SIG-M5 treated with dmso at 0.1 percent for 504 hours (cell line): ENCODE measurements at regions not wholly inside any gene's neighbourhood (a gene's known extent, or its start where the extent isn't known, plus 50 kb on each side); places are given as distances from the start of the nearest gene placed in this dataset.
"Not testable (repeated sequence)": the region's sequence is repeated elsewhere in the genome, so short reads cannot be mapped to it uniquely, and the experiment has no call there.

Source experiments
- DNase-seq: peaks from one replicate; lab custom pipeline; 2025; ENCODE audit not compliant: unreplicated experiment; lab: John Stamatoyannopoulos, UW

DNA sequence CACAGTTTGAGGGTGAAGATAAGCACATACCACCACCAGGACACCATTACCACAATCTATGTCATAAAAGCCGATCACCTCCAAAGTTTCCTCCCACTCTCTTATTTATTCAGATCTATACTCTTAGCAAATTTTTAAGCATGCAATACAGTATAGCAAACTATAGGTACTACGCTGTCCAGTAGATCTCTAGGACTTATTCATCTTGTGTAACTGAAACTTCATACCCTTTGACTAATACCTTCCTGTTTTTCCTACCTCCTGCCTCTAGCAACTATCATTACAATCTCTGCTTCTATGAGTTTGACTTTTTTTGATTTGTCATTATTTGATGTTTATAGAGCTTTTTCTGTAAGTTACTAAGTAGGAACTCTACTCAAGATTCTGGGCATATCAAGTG, 84.5 kb upstream of the MANSC4 start:
- DNase-seq = no peak

DNA sequence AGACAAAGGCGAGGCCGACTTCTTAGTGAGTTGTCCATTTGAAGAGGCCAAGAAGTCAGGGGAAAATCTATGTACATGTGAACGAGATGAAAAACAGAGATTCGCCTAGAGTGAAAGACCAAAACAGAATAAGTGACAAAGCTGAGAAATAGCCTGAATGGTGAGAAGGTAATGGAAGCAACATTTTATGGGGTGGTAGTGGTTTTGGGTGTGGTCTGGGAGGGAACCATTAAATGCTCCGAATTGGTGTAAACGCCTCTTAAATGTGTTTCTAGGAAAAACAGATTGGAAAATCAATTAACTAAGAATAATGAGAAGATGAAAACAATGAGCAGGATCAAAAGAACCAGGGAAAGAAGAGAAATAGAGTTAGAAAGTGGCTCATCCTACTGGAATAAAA, 83.8 kb upstream of the MANSC4 start:
- DNase-seq = no peak

DNA sequence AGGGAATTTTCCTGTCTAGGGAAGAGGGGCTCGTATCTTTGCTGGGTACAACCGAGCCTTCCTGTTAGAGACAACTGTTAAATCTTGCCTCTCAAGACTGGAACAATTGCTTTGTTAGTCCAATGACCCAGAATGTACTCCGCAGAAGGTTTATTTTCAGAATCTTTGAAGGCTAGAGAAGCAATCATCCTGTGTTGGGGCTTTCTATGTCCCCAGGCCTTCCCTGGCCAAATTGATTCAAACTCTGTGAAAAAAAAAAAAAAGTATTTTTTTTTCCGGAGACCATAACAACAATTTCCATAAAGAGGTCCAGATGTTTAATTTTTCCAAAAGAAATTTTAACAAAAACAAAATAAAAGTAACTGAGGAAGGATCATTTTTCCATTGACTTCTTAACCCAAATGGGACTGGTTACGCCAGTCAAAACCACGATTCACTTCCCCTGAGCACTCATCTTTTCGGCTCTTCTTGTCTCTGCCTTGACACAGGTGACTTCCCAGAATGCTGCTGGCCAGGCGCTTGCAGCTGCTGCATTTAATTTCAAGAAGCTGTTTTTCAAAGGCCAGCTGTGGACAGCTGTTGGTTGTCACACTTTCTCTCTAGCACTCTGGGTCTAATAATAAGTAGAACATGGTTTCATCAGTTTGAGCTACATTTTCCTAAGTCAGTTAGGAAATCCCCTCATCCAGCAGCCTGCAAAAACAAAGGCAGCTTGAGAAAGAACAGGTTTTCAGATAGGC, 81.6 kb upstream of the MANSC4 start:
- DNase-seq = no peak

DNA sequence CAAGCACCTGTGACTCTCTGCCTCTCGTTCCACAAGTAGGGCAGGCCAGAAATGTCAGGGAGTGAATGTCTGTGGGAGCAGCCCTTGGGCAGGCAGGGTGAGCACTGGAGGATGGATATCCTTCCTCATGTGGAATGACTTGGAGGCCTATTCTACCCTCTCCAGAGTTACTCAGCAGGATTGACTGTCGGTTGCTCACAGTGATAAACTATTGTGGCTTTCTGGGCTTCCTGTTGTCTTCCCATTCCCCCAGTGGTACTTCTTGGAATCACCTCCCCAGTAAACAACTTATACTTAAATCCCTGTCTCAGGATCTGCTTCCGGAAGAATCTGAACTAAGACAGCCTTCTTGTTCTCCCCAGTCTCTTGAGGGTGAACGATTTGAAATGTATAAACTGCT, 79.6 kb upstream of the MANSC4 start:
- no peak for DNase-seq

DNA sequence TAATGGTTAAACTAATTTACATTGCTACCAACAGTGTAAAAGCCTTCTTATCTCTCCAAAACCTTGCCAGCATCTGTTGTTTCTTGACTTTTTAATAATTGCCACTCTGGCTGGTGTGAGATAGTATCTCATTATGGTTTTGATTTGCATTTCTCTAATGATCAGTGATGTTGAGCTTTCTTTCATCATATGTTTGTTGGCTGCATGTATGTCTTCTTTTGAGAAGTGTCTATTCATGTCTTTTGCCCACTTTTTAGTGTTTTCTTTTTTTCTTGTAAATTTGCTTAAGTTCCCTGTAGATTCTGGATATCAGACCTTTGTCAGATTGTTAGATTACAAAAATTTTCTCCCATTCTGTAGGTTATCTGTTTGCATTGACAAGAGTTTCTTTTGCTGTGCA, 77.0 kb upstream of the MANSC4 start:
- not testable (repeated sequence) for DNase-seq

DNA sequence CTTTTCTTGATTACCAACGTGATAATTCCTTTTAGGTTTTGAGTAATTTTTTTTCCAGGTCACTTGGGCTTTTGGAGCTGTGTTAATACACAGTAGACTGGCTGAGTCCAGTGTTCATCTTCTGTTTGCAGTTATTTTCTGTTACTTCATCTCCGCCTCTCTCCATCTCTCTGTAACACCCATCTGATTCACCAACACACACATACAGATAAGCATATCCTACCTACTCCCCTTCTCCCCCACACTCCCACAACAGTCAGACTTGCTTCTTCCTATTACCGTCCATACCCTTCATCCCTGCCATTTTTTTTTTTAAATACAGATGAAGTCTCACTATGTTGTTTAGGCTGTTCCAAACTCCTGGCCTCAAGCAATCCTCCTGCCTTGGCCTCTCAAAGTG, 72.7 kb upstream of the MANSC4 start:
- no peak for DNase-seq
